ENCODE measurements at regions not wholly inside any gene's neighbourhood (a gene's known extent, or its start where the extent isn't known, plus 50 kb on each side); places are given as distances from the start of the nearest gene placed in this dataset.
"Not testable (repeated sequence)": the region's sequence is repeated elsewhere in the genome, so short reads cannot be mapped to it uniquely, and the experiment has no call there.

DNA sequence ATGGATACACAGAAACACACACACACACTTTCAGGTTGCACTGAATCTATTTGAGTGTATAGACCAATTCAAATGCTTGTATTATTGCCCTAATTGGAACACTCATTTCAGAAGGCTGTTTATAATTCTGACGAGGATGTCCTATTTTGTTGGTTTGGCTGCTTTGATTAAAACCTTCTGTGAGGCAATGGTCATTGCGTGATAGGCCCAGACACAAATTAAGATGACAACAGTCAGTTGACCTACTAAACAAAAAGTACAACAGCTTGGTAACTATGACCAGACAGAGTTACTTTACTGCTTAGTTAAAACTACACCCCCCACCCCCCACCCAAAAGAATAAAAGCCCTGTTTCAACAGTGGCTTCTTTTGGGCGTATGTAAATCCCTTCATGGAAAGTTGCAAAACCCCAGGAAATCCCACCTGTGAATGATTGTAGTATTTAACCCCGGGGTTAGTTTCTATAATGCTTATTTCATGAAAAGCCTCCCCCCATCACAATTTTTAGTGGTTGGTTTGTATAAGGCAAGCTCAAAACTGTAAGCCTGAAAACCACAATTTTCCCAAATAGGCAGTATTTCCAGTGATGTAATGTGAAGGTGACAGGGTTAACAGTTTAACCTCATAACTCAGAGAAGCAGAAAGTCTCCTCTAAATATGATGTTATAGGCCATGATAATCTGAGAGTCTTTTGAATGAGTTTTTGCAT is 340.8 kb downstream of the FGF10 start:
- DNase-seq: no peak

DNA sequence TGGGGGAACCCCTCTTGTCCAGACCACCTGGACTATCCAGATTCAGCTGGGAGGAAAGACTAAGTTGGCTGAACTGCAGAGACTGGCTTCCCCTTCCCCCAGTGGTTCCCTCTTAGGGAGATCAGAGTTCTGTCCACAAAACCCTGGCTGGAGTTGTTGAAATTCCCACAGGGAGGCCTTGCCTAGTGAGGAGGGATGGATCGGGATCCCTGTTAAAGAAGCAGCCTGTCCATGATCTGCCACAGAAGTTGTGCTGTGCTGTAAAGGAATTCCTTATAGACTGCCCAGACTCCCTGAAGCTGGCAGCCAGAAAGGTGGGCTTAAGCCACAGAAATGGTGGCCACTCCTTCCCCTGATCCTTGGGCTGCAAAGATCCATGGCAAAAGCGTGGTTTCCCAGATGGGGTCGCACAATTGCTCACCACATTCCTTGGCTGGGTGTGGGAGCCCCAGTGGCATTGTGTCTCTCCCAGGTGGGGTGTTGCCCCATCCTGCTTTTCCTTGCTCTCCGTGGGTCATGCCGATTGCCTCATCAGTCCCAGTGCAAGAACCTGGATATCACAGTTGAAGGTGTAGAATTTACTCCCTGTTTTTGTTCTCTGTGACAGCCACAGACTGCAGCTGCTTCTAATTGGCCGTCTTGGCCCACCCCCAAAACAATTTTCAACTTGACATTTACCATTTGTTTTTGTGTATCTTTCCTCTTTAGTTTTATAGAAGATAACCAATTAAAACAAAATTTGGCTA is 342.4 kb downstream of the FGF10 start:
- DNase-seq: no peak

DNA sequence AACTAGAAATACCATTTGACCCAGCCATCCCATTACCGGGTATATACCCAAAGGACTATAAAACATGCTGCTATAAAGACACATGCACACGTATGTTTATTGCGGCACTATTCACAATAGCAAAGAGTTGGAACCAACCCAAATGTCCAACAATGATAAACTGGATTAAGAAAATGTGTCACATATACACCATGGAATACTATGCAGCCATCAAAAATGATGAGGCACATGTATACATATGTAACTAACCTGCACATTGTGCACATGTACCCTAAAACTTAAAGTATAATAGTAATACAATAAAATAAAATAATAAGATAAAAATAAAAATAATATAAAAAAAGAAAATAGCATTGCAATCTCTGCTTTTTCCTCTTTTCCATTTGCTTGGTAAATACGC is 344.7 kb downstream of the FGF10 start:
- not testable (repeated sequence) for DNase-seq

DNA sequence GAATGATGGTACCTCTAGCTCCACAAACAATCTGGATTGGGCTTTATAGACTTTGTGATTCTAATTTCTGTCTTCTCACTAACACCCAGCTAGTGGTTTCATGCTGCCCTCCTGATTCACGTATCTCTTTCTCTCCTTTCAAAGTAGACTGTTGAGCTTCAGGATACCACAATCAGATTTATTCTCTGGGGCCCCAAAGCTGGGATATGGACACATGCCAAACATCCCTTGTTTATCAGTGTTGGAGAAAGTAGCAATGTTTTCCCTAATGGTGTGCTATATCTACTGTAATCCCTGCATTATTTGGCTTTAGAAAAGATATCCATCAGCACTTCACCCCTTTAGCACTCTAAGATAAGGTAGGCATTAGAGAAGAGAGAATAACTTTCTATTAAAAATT is 361.0 kb downstream of the FGF10 start:
- no peak for DNase-seq

GRCh38 chr5:44022622-44023021 is 366.6 kb downstream of the FGF10 start:
- no peak for DNase-seq

GRCh38 chr5:44011518-44011917 is 377.7 kb downstream of the FGF10 start:
- DNase-seq: no peak

- peak; percentile 85 for DNase-seq
Observed at GRCh38 chr5:44002381-44002901, 386.8 kb downstream of the FGF10 start.

DNA sequence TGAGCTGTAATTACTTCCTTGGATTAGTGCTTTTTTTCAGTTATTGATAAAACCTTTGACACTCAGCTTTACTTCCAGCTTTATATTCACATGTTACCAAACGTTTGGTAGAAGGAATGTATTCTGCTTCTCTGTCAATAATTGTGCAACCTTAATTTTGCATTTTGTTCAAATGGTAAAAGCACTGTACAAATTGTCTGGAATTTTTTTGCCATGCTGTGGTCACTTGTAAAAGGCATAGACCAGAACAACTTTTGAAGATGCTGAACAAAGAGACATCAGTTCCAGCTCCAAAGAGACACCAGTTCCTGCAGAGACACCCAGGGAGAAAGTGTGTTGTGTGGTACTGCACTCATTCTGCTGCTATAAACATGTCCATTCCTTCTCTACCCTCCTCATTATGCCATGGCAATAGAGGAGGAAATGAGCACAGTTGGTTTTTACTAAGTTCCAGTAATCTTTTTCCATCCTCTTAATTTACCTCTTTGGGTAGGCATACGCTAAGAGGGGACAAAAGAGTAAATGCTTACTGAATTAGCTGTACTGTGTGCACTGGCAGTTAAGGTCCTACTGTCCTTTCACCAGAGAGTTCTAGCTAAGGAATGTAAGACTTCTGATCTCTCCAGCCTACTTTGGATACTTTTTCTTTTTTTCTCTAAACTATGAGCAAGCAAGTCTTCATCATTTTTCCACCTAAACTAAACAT is 387.4 kb downstream of the FGF10 start:
- no peak for DNase-seq

- DNase-seq: no peak
Observed at GRCh38 chr5:44001236-44001635, 388.0 kb downstream of the FGF10 start.

DNA sequence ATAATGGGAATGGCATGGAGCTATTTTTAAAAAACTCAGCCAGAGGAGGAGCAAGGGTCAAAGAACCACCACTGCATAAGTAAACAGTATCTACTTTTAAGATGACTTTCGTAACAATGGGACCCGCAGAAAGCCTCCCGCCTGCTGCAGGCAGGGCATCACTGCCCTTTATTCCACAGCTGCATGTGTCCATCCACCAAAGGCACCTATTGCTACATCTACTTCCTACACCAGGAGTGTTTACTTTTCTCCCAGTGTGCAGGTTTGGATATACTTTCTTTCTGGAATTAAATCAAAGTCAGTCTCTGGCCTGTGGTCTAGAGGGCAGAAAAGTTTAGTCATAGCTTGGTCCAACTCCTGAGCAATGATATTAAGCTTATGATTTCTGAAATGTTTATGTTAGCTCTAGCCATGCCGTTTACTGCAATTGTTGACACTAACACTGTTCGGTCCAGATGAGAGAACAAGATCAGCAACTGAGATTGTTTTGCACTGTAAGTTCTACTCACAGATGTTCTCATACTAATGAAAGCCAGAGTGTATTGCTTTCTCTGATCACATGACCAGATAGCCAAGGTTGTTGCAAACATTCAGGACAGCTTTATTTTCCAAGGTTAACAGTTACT is 391.5 kb downstream of the FGF10 start:
- DNase-seq: no peak

DNA sequence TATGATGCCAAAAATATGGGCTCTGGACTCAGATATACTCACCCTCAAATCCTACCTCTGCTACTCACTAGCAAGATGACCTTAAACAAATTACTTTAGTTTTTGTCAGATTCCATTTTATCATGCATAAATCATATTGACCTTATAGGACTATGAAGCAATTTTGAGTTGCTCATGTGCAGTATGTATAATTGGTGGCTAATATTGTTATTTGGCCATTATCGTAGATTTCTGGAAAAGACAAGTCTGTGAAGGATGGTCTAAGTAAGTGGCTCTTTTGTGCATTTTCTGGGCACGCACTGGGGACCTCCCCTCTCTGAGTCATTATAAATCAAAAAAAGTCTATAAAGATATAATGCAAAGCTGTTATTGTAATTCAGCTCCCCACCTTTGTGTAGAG is 393.0 kb downstream of the FGF10 start:
- no peak for DNase-seq

- no peak for DNase-seq
Observed at GRCh38 chr5:43994352-43994708, 391.4 kb downstream of the NNT start.

DNA sequence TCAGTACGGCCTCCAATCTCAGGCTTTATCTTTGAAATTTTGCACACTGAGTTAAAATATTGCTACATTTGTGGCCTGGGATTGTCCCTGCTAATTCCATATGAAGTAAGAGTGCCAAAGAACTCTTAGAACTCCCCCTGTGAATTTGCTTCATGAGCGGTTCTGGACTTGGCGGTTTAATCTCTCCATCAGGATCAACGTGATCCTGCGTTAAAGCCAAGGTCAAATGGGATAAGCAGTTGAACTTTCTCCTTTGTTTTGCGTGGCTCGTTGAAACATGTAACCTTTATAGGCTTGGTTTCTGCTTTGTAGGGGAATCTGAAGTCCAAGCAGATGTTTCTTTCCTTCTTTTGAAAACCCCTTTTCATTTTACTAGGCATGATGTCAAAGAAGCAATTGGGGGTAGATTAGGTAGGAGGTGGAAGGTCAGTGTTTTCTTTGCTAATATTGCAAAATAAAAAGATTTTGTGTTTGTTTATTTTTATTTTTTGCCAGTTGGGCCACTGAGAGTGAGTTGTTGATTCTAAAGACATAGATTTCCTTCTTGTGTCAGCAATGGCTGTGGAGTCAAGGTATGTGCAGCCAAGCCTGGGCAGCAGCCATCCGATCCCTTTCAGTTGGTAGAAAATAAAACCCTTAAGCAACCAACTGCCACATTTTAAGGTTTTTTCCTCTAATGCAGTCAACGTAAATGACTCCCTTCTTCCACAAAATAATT is 390.8 kb downstream of the NNT start:
- no peak for DNase-seq

GRCh38 chr5:43985411-43985810 is 382.4 kb downstream of the NNT start:
- no peak for DNase-seq

DNA sequence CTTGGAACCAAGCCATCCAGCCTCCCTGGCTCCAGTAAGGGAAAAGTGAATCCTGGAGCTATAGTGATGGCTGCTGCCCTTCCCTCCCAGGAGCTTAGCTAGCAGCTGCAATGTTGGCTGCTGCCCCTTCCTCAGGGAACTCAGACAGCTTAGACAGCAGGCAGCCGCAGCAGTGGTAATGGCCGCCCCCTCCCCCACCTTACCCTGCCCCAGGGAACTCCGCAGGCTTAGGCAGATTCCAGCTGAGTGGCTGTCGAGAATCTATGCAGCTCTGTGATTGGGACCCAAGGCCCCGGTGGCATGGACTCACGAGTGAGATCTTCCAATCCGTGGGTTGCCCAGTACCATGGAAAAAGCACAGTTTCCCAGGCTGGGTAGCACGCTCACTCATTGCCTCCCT is 378.6 kb downstream of the NNT start:
- no peak for DNase-seq

DNA sequence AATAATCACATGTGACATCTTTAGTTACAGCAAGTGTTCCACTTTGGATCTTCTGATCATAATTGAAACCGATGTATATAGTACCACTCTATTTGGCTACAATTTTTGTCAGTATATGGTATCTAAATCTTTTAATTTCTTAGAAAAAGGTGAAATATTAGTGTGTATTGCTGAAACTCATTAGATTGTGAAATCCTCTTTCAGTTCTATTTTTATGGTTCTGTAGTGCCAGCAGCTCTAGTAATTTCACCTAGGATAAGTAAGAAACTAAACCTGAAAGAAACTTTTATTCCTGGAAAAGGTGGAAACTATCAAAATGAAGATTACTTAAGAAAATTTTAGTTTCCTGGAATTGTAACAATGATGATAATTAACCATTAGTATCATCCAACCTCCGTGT is 370.9 kb downstream of the NNT start:
- DNase-seq: no peak

DNA sequence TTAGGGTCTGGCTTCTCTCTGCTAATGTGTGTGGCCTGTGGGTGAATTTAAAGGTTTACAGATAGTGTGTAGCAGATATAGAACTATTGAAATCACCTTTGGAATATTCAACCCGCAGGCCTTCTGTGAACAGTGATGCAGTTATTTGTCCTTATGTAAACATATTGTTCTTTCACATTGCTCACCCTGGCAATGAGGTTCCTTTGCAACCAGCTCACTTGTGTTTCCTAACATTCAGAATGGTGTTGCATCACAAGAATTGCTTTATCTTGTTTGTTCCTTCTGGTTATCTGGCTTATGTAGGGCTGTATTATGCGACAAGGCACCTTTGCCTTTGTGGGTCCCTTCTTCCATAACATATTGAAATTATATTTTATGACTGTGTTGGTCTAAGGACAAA is 370.3 kb downstream of the NNT start:
- DNase-seq: no peak

- DNase-seq: no peak
Observed at GRCh38 chr5:43967165-43967564, 364.2 kb downstream of the NNT start.

GRCh38 chr5:43959144-43959543 is 356.2 kb downstream of the NNT start:
- DNase-seq: no peak

GRCh38 chr5:43947935-43948334 is 345.0 kb downstream of the NNT start:
- no peak for DNase-seq

GRCh38 chr5:43941806-43942205 is 338.8 kb downstream of the NNT start:
- no peak for DNase-seq

DNA sequence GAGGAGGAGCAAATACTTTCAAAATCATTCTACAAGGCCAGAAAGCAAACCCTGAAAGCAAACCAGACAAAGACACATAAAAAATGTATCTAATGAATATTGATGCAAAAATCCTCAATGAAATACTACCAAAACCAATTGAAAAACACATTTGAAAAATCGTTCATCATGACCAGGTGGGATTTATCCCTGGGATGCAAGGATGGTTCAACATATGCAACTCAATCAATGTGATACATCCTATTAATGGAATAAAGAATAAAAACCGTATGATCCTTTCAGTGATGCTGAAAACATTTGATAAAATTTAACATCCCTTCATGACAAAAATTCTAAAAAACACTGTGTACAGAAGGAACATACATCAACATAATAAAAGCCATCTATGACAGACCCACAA is 337.6 kb downstream of the NNT start:
- DNase-seq: no peak

DNA sequence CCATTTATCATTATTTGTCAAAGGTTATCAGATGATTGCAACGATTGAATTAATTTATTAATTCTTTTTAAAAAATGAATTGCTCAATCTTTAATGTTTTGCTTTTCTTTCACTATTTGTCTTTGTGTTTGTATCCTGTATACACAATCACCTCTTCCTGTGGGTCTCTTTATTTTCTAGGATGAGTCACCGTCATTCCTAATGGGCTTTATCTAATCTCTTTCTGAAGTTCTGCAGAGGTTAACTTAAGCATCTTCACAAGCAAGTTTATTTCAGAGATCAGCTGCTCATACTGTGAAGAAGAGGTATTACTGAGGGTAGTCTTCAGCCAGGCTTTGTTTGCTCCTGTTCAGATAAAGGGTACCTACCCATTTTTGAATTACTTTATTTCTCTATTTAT is 323.9 kb downstream of the NNT start:
- no peak for DNase-seq

Measured in SHP77 treated with DMSO at 0.1 percent for 48 hours (cell line).